GM12872 (cell line): ENCODE measurements at regions not wholly inside any gene's neighbourhood (a gene's known extent, or its start where the extent isn't known, plus 50 kb on each side); places are given as distances from the start of the nearest gene placed in this dataset.

Source experiments
- TF ChIP-seq, protein P1 (sequence below): IDR thresholded peaks from 3 replicates; pipeline ENCODE4 v1.5.1; 2011; ENCODE audit warnings: low read depth, mild to moderate bottlenecking, low read length, moderate library complexity; ENCODE audit not compliant: insufficient read depth

DNA sequence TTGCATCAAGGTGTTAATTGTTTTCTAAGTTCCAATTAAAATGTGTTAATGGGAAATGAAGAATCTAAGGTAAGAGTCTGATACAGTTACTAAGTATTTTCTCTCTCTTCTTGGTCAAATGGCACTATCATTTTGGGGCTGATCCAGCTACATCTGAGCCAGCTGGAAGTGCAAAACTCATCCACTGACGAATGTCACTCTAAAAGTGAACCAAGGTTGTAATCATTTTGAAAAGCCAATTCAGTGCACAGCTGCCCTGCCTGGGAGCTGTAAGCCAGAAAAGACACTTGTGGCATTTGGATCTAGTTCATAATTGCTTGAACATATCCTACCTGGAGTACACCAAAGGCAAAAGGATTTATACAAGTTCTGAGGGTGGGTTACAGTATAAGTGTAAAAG lies 1011.3 kb downstream of the AACS start:
- TF ChIP-seq, protein P1, sequence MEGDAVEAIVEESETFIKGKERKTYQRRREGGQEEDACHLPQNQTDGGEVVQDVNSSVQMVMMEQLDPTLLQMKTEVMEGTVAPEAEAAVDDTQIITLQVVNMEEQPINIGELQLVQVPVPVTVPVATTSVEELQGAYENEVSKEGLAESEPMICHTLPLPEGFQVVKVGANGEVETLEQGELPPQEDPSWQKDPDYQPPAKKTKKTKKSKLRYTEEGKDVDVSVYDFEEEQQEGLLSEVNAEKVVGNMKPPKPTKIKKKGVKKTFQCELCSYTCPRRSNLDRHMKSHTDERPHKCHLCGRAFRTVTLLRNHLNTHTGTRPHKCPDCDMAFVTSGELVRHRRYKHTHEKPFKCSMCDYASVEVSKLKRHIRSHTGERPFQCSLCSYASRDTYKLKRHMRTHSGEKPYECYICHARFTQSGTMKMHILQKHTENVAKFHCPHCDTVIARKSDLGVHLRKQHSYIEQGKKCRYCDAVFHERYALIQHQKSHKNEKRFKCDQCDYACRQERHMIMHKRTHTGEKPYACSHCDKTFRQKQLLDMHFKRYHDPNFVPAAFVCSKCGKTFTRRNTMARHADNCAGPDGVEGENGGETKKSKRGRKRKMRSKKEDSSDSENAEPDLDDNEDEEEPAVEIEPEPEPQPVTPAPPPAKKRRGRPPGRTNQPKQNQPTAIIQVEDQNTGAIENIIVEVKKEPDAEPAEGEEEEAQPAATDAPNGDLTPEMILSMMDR = no peak

DNA sequence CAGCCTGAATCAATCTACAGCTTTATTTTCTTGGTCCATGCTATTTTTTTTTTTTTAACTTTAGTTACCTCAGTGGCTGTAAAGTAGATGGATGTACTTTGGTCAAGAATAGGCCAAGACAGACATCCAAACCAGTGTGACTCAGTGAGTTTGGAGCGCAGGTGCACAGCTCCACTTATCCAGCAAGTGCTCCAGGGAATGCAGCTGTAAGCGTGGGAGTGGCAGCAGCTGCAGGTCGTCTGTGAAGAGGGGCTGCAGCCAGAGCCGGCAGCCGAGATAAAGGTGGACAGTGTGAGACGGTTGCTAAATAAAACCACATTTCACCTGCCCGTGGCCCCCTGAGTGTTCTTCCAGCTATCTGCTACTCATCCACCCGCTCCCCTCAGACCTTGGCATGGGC lies 1018.7 kb downstream of the AACS start:
- TF ChIP-seq, protein P1 = no peak

DNA sequence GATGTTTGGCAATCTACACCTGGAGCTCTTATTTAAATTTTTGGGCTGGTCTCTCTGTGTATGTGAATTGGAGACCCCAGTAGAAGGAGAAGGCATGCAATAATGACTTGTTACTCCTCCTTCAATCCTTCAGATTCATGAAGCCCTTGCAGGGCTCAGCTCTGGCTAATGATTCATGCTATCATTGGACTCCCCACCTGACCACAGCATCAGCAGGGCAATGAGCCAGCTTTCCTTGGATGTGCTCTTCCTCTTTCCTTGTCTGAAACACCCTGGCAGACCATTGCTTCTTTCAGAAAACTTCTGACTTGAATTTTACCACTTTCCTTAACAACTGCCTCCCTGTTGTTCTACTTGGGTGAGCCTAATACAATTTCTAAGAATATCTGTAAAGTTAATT lies 1019.2 kb downstream of the AACS start:
- TF ChIP-seq, protein P1 = no peak

DNA sequence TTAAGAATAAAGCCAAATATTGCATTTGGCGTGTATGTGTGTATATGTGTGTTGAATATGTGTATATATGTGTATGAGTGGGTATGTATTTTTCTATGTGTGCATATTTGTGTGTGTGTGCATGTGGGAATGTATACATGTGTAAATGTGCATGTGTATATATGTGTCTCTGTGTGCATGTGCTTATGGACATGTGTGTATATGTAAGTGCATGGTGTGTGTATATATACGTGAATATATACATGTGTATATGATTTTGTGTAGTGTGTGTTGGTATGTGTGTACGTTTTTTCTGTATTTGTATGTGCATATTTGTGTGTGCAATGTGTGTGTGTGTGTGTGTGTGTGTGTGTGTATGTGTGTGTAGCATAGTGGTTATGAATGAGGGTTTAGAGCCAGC lies 1021.0 kb downstream of the AACS start:
- TF ChIP-seq, protein P1 = no peak

DNA sequence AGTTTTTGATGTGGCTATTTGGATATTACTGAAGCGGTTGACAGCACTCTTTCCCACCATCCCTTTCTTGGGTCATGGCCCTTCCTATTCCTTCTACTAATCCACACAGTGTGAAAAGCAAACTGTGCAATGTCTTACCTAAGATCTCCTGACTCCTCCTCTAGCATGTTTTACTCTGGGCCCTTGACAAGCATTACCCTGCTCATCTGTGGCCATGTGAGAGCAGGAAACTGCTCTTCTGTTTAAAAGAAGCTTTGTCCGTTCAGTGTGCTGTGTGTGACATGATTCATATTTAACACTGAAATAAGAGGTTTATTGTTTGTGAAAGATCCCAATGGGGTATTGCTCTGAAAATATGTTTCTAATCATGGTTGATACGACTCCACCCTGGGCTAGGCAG lies 1022.5 kb downstream of the AACS start:
- TF ChIP-seq, protein P1 = no peak

DNA sequence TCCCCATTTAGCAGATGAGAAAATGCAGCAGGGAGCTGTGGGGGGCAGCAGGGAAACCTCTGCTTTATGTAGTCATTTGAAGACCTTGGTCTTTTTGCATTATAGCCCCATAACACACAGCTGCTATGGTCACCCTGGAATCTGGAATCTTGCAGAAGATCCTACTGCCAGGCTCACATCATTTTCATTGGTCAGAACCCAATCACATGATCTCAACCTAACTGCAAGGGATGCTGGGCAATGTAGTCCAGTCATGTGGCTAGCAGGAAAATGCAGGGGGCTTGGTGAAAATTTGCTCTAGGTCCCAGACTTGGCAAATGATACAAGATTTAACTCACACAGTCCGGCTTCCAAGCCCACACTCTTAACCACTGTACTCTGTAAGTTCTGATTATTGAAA lies 1028.7 kb downstream of the AACS start:
- TF ChIP-seq, protein P1 = no peak

DNA sequence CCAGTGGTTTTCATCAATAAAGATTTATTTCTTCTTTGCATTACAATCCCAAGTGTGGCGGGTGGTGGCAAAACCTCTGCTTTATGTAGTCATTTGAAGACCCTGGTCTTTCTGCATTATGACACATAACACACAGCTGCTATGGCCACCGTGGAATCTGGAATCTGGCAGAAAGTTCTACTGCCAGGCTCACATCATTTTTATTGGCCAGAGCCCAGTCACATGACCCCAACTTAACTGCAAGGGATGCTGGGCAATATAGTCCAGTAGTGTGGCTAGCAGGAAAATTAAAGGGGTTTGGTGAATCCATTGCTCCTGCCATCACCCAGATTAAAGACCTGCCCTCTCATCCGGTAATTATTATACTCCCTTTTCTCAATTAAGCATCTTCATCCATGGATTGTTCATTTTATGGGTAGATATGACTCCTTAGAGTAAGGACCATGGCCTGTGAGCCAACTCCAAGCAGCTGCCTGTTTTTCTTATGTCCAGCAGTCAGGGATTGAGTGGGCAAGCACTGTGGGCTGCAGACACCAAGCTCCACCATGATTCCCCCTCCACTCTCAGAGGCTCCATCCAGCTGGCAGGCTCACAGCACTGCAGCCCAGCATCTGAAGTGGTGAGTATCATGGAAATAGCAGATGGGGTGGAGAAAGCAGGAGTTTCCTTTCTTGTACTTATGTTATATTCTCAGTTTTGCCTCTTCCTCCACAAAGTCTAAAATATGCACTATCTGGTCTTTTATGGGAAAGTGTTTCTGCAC lies 1030.7 kb downstream of the AACS start:
- TF ChIP-seq, protein P1 = no peak

DNA sequence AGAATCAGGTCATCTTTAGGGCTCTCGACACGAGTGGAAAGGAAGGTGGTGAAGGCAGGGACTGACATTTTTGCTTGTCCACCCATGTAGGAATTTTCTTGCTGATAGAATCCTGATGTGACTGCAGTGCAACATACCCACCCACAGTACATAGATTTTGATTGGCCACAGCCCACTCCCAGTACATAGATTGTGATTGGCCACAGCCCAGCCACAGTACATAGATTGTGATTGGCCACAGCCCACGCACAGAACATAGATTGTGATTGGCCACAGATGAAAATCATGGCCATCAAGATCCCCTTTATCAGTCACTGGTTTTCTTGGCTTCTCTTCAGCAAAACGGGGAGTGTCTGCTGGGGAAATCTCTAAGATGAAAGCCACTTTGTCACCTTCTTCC lies 1041.5 kb downstream of the AACS start:
- TF ChIP-seq, protein P1 = no peak
